NCI-H2029 treated with DMSO at 0.1 percent for 48 hours (cell line): ENCODE measurements at regions not wholly inside any gene's neighbourhood (a gene's known extent, or its start where the extent isn't known, plus 50 kb on each side); places are given as distances from the start of the nearest gene placed in this dataset.
"Not testable (repeated sequence)": the region's sequence is repeated elsewhere in the genome, so short reads cannot be mapped to it uniquely, and the experiment has no call there.

Experiments
- DNase-seq: peaks from one replicate; lab custom pipeline; 2025; lab: John Stamatoyannopoulos, UW

- DNase-seq, result no peak
Measured at GRCh38 chr13:37295573-37295972, 190.1 kb upstream of the CSNK1A1L start.

GRCh38 chr13:37295071-37295470 is 189.6 kb upstream of the CSNK1A1L start:
- no peak for DNase-seq

DNA sequence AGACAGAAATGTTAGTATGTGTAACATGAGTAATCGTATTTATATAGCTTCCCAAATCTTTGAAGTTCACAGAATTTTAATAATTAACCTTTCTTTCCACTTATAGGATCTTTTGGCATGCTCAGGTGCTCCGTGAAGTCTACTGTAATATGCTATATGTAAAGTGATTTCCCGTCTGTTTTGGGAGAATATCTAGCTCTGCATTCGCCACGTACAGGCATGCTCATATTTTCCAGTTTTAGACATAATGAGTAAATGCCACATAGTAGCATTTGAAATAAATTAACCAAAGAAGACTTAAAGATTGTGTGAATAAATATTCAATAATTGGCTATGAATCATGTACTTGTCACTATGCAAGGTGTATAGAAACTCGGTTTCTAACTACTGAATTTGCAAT is 189.0 kb upstream of the CSNK1A1L start:
- no peak for DNase-seq

- DNase-seq, result no peak
Measured at GRCh38 chr13:37293295-37293694, 187.8 kb upstream of the CSNK1A1L start.

DNA sequence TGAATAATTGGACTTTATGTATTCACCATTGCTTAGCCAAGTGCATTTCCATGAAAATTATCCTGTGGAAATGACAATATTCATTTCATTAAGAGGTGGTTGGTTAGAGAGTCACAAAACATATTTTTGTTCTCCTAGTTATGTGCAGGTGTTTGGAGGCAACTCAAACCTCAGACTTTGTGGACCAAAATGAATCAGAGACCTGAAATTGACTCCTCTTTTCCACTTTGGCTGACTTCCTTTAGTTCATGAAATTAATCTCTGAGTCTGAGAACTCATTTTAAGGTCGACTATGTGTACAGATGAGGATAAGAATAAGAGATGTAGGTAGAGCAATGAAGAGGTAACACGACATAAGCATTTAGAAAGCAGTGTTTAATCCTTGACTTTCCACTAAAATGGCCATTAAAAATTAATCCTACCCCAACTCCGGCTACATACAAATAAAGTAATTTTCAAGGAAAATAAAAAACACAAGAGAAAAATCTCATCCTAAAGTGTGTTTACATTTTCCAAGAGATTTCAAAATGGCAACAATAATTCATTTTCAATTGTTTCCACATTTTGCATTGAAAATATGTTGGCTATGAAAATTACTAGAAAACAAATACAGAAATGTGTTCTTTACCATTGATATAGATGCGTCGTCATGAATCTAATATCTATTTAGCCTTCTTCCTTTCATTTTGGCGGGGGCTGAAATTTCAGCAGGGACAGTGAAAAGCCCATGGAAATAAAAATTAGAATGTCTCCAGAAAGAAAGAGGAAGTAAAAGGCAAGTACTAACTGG is 185.4 kb upstream of the CSNK1A1L start:
- DNase-seq, result no peak

GRCh38 chr13:37289212-37289935 is 183.9 kb upstream of the CSNK1A1L start:
- DNase-seq, result no peak

DNA sequence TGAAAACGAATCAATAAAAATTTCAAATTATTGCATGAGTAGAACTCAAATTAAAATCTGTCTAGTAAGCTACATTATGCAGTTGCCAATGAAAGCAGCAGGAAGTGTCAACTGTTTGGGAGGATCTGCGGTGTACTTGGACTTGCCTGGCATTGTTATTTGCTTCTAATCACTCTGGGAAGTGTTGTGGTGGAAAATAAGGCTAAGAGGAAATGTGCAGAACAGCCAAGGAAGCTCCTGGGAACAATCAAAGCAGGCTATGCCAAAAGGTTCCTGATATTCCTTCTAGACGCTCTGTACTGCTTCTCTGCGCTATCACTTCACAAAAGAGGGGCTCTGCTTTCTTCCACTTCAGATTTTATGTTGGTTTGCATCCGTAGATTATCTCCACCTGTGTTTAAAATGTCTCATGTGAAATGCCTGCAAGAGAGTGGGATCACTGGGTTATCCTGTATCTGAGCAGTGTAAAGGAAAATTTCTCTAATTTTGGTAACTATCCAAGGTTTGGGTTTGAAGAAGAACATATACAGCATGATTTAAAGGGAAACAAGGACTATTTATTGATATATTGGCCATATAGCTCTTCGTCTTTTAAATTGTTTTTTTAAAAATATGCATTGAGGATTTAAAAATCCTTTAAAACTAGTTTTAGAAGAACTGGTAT is 182.7 kb upstream of the CSNK1A1L start:
- no peak for DNase-seq

DNA sequence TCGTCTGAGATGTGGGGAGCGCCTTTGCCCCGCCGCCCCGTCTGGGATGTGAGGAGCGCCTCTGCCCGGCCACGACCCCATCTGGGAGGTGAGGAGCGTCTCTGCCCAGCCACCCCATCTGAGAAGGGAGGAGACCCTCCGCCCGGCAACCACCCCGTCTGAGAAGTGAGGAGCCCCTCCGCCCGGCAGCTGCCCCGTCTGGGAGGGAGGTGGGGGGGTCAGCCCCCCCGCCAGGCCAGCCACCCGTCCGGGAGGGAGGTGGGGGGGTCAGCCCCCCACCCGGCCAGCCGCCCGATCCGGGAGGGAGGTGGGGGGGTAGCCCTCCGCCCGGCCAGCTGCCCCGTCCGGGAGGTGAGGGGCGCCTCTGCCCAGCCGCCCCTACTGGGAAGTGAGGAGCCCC is 174.8 kb upstream of the CSNK1A1L start:
- DNase-seq, result not testable (repeated sequence)

DNA sequence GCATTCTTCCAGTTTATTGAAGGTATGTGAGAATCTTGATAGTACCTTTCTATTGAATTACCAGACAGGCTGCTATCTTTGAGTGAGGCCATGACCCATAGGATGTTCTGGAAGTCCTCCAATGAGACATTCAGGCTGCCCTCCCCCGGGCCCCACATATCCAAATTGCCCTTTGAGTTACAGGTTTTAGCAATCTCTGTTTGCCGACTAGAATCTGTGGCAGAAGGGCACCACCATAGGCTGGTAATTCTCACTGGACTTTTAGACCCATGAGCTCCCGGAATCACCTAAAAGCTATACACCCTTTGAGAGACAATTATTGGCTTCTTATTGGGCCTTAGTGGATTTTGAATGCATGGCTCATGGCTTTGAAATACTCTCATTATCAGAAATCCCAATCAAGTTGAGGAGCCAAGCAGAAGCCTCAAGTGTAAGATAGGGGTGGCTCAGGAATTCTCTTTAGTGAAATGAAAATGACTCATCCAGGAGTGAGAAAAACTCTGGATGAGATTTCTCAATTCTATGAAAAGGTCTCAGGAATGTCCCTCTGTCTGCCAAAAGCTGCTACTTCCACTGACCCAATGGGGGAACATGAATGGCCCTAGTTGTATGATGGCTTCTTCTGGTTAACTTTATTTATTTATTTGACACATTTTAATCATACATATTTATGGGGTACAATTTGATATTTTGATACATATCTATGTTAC is 172.1 kb upstream of the CSNK1A1L start:
- DNase-seq, result no peak

DNA sequence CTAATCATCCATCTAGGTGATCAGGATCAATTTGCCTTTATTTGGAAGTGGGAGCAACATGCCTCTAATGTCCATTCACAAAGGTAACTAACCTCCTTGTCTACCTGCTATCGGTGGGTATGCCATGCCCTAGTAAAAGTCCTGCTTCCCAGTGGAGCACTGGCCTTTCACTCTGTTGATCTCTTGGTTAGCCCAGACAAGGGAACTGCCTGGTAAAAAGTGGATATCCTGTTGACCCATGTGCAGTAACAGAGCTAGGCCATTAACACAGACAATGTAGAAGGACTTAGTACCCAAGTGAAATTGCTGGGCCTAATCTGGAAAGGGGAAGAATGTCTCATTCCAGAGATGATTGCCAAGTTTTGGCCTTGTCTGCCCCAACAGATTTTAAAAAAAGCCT is 171.5 kb upstream of the CSNK1A1L start:
- no peak for DNase-seq

DNA sequence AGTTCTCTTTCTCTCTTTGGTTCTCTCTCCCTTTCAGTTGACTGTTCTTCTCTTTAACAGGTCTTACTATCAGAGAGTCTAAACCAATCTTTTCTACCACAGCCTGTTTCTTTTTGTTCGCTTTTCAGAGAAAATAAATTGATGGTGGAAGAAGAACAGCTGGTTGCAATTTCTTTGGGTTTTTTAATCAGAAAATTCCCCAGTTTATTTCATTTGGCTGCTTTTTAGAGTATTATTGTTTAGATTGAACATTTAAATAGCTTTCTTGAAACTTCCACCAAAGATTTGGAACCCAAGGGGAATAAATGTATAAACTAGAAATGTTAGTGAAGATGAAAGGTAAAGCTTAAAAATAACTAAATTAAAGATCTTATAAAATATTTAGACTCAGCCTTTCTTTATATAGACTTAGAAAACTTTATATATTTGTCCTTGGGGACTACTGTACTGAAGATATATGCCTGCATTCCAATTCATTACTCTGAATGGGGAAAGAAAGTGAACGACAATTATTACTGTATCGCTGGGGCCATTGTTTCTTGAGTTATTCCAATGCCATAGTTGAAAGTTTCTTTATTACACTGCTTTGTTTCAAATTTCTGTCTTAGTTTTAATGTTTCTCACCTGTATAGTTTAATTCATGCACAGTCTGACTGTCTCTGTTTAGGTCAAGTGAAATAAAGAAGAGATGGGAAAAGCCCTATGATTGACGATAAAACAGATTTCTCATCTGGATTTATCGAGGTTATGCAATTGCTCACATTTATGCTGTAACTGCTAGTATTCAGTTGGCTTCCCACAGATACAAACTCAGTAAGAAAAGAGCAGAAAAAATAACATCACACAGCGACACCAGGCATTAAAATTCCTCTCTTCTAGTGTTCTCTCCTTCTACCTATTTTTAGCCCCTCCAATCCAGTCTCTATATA is 169.4 kb upstream of the CSNK1A1L start:
- no peak for DNase-seq

DNA sequence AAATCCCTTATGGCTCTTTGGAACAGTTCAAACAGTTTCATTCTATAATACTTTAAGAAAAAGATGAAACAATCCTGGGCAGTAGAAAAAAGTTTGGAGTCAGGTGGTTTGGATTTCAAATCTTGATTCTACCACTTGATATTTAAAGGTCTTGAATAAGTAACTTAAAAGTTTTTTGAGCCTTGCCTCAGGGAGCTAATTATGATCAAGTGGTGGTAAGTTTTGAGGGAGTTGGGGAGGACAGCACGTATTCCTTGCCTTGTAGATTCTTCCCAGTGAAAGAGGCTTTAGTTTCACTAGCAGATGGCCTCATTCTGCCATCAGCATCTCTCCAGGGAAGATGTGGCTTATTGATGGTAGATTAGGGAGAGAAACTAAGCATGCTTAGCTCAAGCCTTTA is 168.4 kb upstream of the CSNK1A1L start:
- no peak for DNase-seq

GRCh38 chr13:37270226-37271001 is 164.9 kb upstream of the CSNK1A1L start:
- DNase-seq, result no peak

GRCh38 chr13:37263871-37264270 is 158.4 kb upstream of the CSNK1A1L start:
- no peak for DNase-seq

GRCh38 chr13:37257706-37258105 is 152.2 kb upstream of the CSNK1A1L start:
- DNase-seq, result no peak

DNA sequence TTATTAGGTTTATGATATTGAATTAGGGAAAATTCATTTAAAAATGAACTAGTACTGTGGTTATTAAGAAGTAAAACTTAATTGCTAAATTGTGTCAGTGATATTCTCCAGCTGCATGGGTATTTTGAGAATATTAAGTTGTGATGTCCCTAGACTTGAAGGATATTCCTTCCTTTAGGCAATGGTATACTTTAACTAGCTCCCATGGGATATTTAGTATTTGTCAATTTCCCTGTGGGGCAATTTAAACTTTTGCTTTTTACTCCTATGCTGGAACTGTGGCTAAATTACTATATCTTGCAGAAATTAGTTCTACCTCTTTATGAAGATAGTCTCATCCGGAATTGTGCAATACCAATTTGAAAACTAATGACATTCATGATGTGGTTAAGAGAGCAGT is 151.6 kb upstream of the CSNK1A1L start:
- no peak for DNase-seq

DNA sequence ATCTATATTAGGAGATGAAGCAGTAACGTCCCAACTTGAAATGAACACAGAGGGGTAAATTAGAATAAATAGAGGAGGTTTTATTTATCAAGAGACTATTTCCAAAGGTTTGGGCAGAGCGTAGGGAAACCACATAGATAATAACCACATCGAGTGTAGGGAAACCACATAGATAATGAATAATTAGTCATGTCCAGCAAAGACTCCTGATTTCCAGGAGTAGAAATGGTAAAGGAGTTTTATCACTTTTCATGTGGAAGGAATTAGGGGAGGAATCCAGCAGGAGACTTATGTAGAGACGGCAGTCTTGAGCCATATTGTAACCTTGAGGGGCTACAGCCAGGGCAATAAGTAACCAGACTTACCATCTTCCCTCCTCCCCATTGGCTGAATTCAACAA is 136.3 kb upstream of the CSNK1A1L start:
- DNase-seq, result no peak

DNA sequence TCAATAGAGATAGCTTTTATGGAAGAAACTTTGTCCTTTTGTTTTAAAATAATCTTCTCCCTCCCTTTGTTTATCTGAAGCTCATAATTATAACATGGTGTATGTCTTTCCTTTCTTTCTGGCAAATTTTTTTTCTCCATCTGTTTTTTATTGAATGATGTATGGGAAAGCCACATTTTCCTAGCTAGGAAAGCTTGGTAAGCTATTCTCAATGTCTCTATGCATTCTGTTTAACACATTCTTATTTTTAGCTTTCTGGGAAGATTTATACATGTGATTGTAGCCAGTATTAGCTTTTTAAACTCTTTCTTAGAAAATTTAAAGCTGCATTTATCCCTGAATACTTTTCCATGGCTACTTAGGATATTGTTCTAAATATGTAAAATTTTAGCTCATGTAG is 124.9 kb upstream of the CSNK1A1L start:
- DNase-seq, result no peak

DNA sequence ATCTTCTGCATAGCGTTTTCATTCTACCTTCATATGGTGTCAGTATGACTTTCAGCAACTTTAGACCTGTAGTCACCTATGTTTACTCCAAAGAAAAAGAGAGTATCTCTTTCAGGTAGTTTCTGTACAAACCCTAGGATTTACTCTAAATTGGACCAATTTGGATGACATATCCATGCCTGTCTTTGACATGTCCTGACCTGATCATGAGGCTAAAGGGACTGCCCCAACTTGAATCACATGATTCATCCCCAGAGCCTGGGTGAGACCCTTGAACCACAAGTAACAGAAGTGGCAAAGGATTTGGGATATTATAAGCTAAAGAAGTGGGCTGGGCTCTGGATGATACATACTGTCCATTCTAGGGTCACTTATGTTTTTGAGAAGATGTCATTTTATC is 124.5 kb upstream of the CSNK1A1L start:
- no peak for DNase-seq

DNA sequence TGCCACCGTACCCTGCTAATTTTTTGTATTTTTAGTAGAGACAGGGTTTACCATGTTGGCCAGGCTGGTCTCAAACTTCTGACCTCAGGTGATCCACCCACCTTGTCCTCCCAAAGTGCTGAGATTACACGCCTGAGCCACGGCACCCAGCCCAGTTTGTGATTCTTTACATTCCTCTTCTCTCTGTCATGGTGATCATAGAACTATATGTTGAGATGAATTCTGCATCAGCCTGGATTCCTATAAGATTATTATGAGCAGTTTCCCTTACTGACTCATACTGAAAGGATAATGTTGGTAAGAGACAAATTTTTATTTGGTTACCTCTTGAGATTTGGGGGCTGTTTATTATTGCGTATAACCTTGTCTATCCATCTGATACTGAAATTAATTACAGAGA is 121.5 kb upstream of the CSNK1A1L start:
- DNase-seq, result no peak
